Peyer's patch (tissue), 4 donors: ENCODE measurements at regions not wholly inside any gene's neighbourhood (a gene's known extent, or its start where the extent isn't known, plus 50 kb on each side); places are given as distances from the start of the nearest gene placed in this dataset.

Experiments
- DNase-seq, 3 donors: peaks; one replicate each; pipeline ENCODE4 v3.0.0-alpha.2; 2017 to 2019
- H3K27ac ChIP-seq, 4 donors: fragments of 200-600 bp; sonication (generic); one replicate each; pipeline ENCODE4 v1.5.1; 2016 to 2019
- H3K27me3 ChIP-seq, 2 donors: fragments of 200-600 bp; sonication (generic); one replicate each; pipeline ENCODE4 v1.5.1; 2019
- H3K36me3 ChIP-seq, 3 donors: fragments of 200-600 bp; sonication (generic); one replicate each; pipeline ENCODE4 v1.5.1; 2016 to 2019
- H3K4me1 ChIP-seq, 4 donors: fragments of 200-600 bp; sonication (generic); one replicate each; pipeline ENCODE4 v1.5.1; 2016 to 2019
- H3K4me3 ChIP-seq, 4 donors: fragments of 200-600 bp; sonication (generic); 1 replicate in 3 of 4; 2 replicates in 1 of 4; pipeline ENCODE4 v1.5.1; 2016 to 2019; ENCODE audit warnings: mild to moderate bottlenecking in 1 of 4
- H3K9me3 ChIP-seq, 4 donors: fragments of 200-600 bp; sonication (generic); one replicate each; pipeline ENCODE4 v1.5.1; 2016 to 2019; ENCODE audit warnings: mild to moderate bottlenecking in 1 of 4
- POLR2A ChIP-seq, 2 donors: fragments of 450-650 bp; IDR thresholded peaks; one replicate each; pipeline ENCODE4 v1.5.1; 2017; ENCODE audit warnings: antibody characterized with exemption in 2 of 2, mild to moderate bottlenecking in 2 of 2, moderate library complexity in 2 of 2
- TF ChIP-seq, protein P1 (sequence below), 6 experiments: fragments of 450-650 bp in 4 of 6; fragments of 200-600 bp in 2 of 6; sonication (generic) in 1 of 6; IDR thresholded peaks; one replicate each; pipeline ENCODE4 v1.5.1; 2017 to 2019; ENCODE audit warnings: antibody characterized with exemption in 6 of 6, mild to moderate bottlenecking in 3 of 6, moderate library complexity in 1 of 6

DNA sequence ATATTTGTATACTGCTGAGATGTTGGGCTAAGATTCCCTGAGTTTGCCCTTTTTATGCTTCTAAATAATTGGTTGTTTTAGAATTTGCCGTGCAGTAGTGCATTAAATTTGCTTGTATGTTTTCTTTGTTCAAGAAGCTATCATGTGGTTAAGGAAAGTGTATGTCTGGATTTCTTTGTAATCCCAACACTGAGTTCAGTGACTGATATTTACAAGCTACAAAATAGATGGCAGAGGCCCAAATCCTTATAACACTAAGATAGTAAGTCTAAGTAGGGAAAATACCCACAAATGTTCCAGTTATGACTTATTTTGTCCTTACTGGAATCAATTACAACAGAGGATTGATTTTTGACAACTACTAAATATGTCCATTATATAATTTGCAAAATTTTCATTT lies 435.0 kb upstream of the KLF12 start:
- Histone ChIP-seq H3K27me3 (no peaks in the 10 kb centered on the region), H3K4me3 (no peak overlapping the region), H3K27ac (no peak overlapping the region), H3K36me3 (no peaks in the 10 kb centered on the region), H3K9me3 (no peaks in the 10 kb centered on the region), H3K4me1 (no peaks in the 10 kb centered on the region)
- no peak for DNase-seq
- TF ChIP-seq POLR2A (IDR thresholded peaks at IDR 0.05): no peak
- TF ChIP-seq, protein P1, sequence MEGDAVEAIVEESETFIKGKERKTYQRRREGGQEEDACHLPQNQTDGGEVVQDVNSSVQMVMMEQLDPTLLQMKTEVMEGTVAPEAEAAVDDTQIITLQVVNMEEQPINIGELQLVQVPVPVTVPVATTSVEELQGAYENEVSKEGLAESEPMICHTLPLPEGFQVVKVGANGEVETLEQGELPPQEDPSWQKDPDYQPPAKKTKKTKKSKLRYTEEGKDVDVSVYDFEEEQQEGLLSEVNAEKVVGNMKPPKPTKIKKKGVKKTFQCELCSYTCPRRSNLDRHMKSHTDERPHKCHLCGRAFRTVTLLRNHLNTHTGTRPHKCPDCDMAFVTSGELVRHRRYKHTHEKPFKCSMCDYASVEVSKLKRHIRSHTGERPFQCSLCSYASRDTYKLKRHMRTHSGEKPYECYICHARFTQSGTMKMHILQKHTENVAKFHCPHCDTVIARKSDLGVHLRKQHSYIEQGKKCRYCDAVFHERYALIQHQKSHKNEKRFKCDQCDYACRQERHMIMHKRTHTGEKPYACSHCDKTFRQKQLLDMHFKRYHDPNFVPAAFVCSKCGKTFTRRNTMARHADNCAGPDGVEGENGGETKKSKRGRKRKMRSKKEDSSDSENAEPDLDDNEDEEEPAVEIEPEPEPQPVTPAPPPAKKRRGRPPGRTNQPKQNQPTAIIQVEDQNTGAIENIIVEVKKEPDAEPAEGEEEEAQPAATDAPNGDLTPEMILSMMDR (IDR thresholded peaks at IDR 0.05): no peak

DNA sequence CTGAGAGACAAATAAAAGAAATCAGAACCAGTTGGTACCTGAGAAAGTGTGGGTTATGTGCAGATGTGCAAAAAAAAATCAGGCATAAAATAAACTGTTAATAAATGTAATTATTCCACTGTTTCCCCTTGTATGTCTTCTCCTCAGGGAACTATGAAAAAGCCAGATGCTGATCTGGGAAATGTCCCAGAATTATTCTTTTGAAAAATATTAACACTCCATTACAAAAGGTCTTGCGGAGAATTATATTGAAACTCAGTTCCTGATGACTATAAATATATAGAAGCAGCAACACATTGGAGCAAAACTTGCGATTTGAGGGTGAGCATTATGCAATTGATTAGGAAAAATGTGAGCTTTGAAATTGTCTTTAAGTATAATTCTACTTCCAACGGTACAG lies 433.3 kb upstream of the KLF12 start:
- no peak overlapping the region for H3K27ac ChIP-seq
- no peaks in the 10 kb centered on the region for H3K36me3 ChIP-seq
- DNase-seq: no peak
- no peaks in the 10 kb centered on the region for H3K27me3 ChIP-seq
- H3K9me3 ChIP-seq: no peaks in the 10 kb centered on the region
- no peak overlapping the region for H3K4me3 ChIP-seq
- H3K4me1 ChIP-seq: no peaks in the 10 kb centered on the region
- TF ChIP-seq, protein P1 (IDR thresholded peaks at IDR 0.05): no peak
- TF ChIP-seq POLR2A (IDR thresholded peaks at IDR 0.05): no peak

DNA sequence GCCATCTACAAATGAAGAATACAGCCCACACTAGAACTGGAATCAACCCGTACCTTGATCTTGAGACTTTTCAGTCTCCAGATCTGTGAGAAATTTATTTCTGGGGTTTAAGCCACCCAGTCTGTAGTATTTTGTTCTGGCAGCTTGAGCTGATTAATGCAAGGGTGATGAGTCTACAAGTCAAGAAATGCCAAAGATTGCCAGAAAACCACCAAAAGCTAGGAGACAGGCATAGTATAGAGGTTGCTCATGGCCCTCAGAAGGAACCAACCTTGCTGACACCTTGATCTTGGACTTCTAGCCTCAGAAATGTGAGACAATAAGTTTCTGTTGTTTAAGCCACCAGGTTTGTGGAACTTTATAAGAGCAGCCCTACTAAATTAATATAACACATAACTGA lies 428.2 kb upstream of the KLF12 start:
- TF ChIP-seq POLR2A (IDR thresholded peaks at IDR 0.05): no peak
- TF ChIP-seq, protein P1 (IDR thresholded peaks at IDR 0.05): no peak
- Histone ChIP-seq H3K4me3 (no peak overlapping the region), H3K36me3 (no peaks in the 10 kb centered on the region), H3K27me3 (no peaks in the 10 kb centered on the region), H3K27ac (no peak overlapping the region), H3K9me3 (no peaks in the 10 kb centered on the region), H3K4me1 (no peaks in the 10 kb centered on the region)
- no peak for DNase-seq

DNA sequence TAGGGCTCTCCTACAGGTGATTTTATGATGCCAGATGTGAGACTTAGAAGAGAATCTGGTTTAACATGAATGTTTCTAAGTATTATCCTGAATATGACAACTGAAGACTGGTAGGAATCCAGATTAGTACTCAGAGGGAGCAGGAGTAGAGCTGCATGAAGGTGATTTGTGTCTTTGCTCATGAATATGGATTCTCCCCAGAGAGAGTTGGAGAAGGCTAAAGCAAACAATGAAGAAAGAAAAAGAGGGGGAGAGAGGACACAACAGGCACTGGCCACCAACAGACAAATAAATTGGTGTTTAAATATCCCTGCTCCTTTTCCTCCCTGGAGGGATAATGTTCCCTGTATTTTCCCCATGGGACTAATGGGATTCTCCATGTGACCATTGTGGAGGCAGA lies 427.0 kb upstream of the KLF12 start:
- DNase-seq: no peak
- Histone ChIP-seq H3K4me3 (no peak overlapping the region), H3K4me1 (no peaks in the 10 kb centered on the region), H3K9me3 (no peaks in the 10 kb centered on the region), H3K36me3 (no peaks in the 10 kb centered on the region), H3K27me3 (no peaks in the 10 kb centered on the region), H3K27ac (no peak overlapping the region)
- TF ChIP-seq, protein P1 (IDR thresholded peaks at IDR 0.05): no peak
- TF ChIP-seq POLR2A (IDR thresholded peaks at IDR 0.05): no peak

DNA sequence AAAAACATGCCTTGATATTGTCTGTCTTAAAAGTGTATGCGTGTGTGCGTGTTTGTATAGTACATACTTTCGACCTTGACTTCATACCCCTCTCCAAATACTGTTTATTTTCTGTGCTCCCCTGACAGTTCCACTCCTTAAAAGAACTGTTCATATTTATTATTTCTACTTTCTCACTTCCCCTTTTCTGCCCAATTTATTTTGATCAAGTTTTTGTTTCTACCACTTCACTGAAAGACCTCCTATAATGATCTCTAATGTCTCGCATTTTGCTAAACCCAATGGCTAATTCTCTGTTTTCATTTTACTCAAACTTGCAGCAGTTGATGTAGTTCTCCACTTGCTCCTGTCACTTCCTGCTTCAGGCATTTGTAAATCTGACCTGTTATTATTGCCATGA lies 426.1 kb upstream of the KLF12 start:
- Histone ChIP-seq H3K9me3 (no peaks in the 10 kb centered on the region), H3K4me1 (no peaks in the 10 kb centered on the region), H3K27me3 (no peaks in the 10 kb centered on the region), H3K27ac (no peak overlapping the region), H3K4me3 (no peak overlapping the region), H3K36me3 (no peaks in the 10 kb centered on the region)
- no peak for DNase-seq
- TF ChIP-seq, protein P1 (IDR thresholded peaks at IDR 0.05): no peak
- TF ChIP-seq POLR2A (IDR thresholded peaks at IDR 0.05): no peak

DNA sequence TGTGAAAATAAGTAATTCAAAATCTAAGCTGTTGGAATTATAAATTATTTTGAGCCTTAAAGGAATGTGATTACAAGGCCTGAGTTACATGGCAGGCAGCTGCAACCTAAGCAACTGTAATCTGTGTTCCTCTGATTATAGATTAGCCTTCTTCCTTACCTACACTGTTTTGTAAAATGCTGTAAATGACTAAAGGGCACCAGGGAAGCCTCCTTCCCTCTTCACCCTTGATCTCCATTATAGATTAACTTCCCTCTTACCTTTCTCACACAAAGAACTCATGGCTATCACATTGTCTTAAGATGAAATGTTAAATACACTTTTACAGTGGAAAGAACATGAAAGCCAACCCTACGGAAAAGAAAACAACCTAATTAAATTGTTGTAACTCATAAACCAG lies 423.7 kb upstream of the KLF12 start:
- TF ChIP-seq, protein P1 (IDR thresholded peaks at IDR 0.05): no peak
- TF ChIP-seq POLR2A (IDR thresholded peaks at IDR 0.05): no peak
- no peaks in the 10 kb centered on the region for H3K36me3 ChIP-seq
- H3K9me3 ChIP-seq: no peaks in the 10 kb centered on the region
- no peaks in the 10 kb centered on the region for H3K27me3 ChIP-seq
- no peak overlapping the region for H3K27ac ChIP-seq
- DNase-seq: no peak
- H3K4me1 ChIP-seq: no peaks in the 10 kb centered on the region
- H3K4me3 ChIP-seq: no peak overlapping the region
